ENCODE measurements at regions not wholly inside any gene's neighbourhood (a gene's known extent, or its start where the extent isn't known, plus 50 kb on each side); places are given as distances from the start of the nearest gene placed in this dataset.

DNA sequence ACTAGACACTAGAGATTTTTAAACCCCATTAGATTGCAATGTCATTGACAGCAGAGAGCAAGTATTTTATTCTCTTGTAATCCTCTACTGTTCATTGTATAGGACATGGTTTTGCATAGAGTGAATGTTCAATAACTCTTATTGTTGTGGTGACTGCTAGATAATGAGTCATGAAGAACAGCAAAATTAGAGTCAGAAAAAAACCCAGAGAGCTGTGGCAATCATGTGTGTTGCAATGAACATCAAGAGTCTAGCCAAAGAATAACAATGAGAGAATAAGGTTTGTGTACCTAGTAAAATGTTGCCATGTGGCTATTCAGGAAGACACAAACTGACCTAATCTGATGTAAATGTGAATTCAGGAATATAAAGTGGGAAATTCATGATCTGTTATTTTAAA is 684.0 kb downstream of the DSC3 start:
- Histone ChIP-seq H3K27me3 (ENCODE audit: control insufficient read depth, insufficient read depth, low read length) (no peaks in the 10 kb centered on the region), H3K4me3 (ENCODE audit: low read depth in 2 of 2, low read length in 2 of 2) (no peak overlapping the region), H3K27ac (ENCODE audit: low read length) (no peak overlapping the region), H3K4me1 (ENCODE audit: control insufficient read depth, insufficient read depth, low read length) (no peaks in the 10 kb centered on the region), H3K9me3 (ENCODE audit: control insufficient read depth, insufficient read depth, low read depth, low read length) (no peaks in the 10 kb centered on the region), H3K36me3 (ENCODE audit: control insufficient read depth, insufficient read depth, low read length) (no peaks in the 10 kb centered on the region)
- DNase-seq (ENCODE audit: low read depth, low spot score) (no peak), ATAC-seq (no peak)
- BruUV-seq (replicated peaks), result no TSS peak
- no peak for TF ChIP-seq REST (IDR thresholded peaks at IDR 0.05; ENCODE audit: insufficient read depth in 1 of 2, low read depth in 2 of 2, low read length in 1 of 2)
- no peak for TF ChIP-seq POLR2AphosphoS5 (IDR thresholded peaks at IDR 0.05; ENCODE audit: low read depth, low read length)
- TF ChIP-seq TCF7L2 (IDR thresholded peaks at IDR 0.05; ENCODE audit: low read depth, low read length), result no peak
- no peak for TF ChIP-seq CTCF (IDR thresholded peaks at IDR 0.05)
- no peak for TF ChIP-seq SIN3A (IDR thresholded peaks at IDR 0.05; ENCODE audit: borderline replicate concordance, insufficient read depth, low read depth, low read length)
- intact Hi-C loops (cut with micrococcal nuclease; ENCODE audit: unreplicated experiment), result no loop called here
- POLR2A ChIA-PET, result no interaction called here
- CTCF ChIA-PET, result no interaction called here
- in situ Hi-C loops (cut with HindIII; ENCODE audit: low pct_unique_long_range_greater_than_20kb, low sequenced_read_pairs), result no loop called here

- Histone ChIP-seq H3K9me3 (ENCODE audit: control insufficient read depth, insufficient read depth, low read depth, low read length) (no peaks in the 10 kb centered on the region), H3K4me1 (ENCODE audit: control insufficient read depth, insufficient read depth, low read length) (no peaks in the 10 kb centered on the region), H3K4me3 (ENCODE audit: low read depth in 2 of 2, low read length in 2 of 2) (no peak overlapping the region), H3K27ac (ENCODE audit: low read length) (no peak overlapping the region), H3K27me3 (ENCODE audit: control insufficient read depth, insufficient read depth, low read length) (no peaks in the 10 kb centered on the region), H3K36me3 (ENCODE audit: control insufficient read depth, insufficient read depth, low read length) (no peaks in the 10 kb centered on the region)
- TF ChIP-seq TCF7L2 (IDR thresholded peaks at IDR 0.05; ENCODE audit: low read depth, low read length), result no peak
- no peak for TF ChIP-seq POLR2AphosphoS5 (IDR thresholded peaks at IDR 0.05; ENCODE audit: low read depth, low read length)
- no peak for TF ChIP-seq CTCF (IDR thresholded peaks at IDR 0.05)
- TF ChIP-seq REST (IDR thresholded peaks at IDR 0.05; ENCODE audit: insufficient read depth in 1 of 2, low read depth in 2 of 2, low read length in 1 of 2), result no peak
- TF ChIP-seq SIN3A (IDR thresholded peaks at IDR 0.05; ENCODE audit: borderline replicate concordance, insufficient read depth, low read depth, low read length), result no peak
- POLR2A ChIA-PET, result no interaction called here
- in situ Hi-C loops (cut with HindIII; ENCODE audit: low pct_unique_long_range_greater_than_20kb, low sequenced_read_pairs), result no loop called here
- intact Hi-C loops (cut with micrococcal nuclease; ENCODE audit: unreplicated experiment), result no loop called here
- BruUV-seq (replicated peaks), result no TSS peak
- CTCF ChIA-PET, result no interaction called here
- ATAC-seq (no peak), DNase-seq (ENCODE audit: low read depth, low spot score) (no peak)
Measured at GRCh38 chr18:30352551-30353168, 689.9 kb downstream of the DSC3 start.

Measured in Panc1 (cell line).